Stimulated activated naive CD8-positive, alpha-beta T cell treated with anti-CD3 and anti-CD28 coated beads, Interleukin-15, Interleukin-2, amounts not matched to agents 100 ng/mL and 50 ng/mL, for 24 hours (primary cell): ENCODE measurements at regions not wholly inside any gene's neighbourhood (a gene's known extent, or its start where the extent isn't known, plus 50 kb on each side); places are given as distances from the start of the nearest gene placed in this dataset.

Experiments
- H3K27ac Mint-ChIP-seq: one replicate; pipeline ENCODE4 v1.8.0; 2021; ENCODE audit warnings: mild to moderate bottlenecking, mixed read lengths
- H3K27me3 Mint-ChIP-seq: one replicate; pipeline ENCODE4 v1.8.0; 2021; ENCODE audit warnings: mixed read lengths
- H3K36me3 Mint-ChIP-seq: one replicate; pipeline ENCODE4 v1.8.0; 2021; ENCODE audit warnings: low read depth, mixed read lengths
- H3K4me1 Mint-ChIP-seq: one replicate; pipeline ENCODE4 v1.8.0; 2021; ENCODE audit warnings: low read depth, mixed read lengths
- H3K4me3 Mint-ChIP-seq: one replicate; pipeline ENCODE4 v1.8.0; 2021; ENCODE audit warnings: mild to moderate bottlenecking, mixed read lengths
- H3K9me3 Mint-ChIP-seq: one replicate; pipeline ENCODE4 v1.8.0; 2021; ENCODE audit warnings: mixed read lengths

DNA sequence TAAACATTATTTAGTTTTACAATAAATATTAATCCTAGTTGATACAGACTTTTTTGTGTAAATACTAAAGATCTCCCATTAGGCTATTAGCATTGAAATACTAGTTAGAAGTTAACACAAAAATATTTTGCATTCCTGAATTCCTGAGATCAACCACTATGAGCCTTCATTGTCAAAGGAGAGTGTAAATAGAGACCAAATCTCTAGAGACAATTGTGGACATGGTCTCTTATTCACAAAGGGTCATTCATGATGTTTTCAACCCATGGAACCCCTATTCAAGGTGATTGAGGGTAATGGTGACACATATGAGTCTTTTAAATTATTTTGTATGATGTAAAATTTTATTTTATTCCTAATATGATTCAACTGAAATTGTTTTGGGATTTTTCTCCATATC is 1454.8 kb upstream of the LRRTM3 start:
- Mint-ChIP-seq H3K9me3 (peaks cover 30% of the 10 kb centered on the region), H3K4me3 (no peak overlapping the region), H3K27ac (no peak overlapping the region), H3K36me3 (no peaks in the 10 kb centered on the region), H3K4me1 (no peaks in the 10 kb centered on the region), H3K27me3 (no peaks in the 10 kb centered on the region)

DNA sequence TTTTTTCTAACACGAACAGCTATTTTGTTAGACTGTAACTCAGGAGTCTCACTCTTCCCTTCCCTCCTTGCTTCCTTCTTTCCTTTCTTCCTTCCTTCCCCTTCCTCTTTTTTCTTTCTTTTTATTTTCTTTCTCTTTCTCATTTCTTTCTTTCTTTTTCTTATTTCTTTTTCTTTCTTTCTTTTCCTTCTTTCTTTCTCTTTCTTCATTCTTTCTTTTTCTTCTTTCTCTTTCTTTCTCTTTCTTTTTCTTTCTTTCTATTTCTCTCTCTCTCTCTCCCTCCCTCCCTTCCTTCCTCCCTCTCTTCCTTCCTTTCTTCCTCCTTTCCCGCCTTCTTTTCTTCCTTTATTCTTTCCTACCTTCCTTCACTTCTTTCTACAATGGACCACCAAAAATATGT is 1443.0 kb upstream of the LRRTM3 start:
- peaks cover 12% of the 10 kb centered on the region for H3K9me3 Mint-ChIP-seq
- H3K4me3 Mint-ChIP-seq = no peak overlapping the region
- H3K36me3 Mint-ChIP-seq = no peaks in the 10 kb centered on the region
- H3K4me1 Mint-ChIP-seq = no peaks in the 10 kb centered on the region
- no peak overlapping the region for H3K27ac Mint-ChIP-seq
- H3K27me3 Mint-ChIP-seq = no peaks in the 10 kb centered on the region

DNA sequence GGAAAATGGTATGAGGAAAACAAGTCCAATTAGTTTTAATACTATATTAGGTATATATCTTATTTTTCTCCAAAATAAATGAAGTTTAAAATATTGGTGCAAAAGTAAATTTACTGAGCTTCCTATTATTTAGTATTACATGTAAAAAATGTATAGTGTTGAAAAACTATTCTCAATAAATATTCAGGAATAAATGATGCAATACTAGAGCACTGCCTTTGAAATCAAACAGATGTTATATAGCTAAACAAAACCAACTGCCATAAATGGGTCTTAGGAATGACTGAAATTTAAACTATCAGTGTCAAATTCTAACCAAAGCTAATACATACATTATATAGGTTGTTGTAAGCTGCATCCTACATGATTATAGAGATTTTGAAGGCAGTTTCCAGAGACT is 1434.0 kb upstream of the LRRTM3 start:
- no peaks in the 10 kb centered on the region for H3K27me3 Mint-ChIP-seq
- H3K4me1 Mint-ChIP-seq = no peaks in the 10 kb centered on the region
- H3K36me3 Mint-ChIP-seq = no peaks in the 10 kb centered on the region
- H3K27ac Mint-ChIP-seq = no peak overlapping the region
- no peak overlapping the region for H3K4me3 Mint-ChIP-seq
- peaks cover 7% of the 10 kb centered on the region for H3K9me3 Mint-ChIP-seq

DNA sequence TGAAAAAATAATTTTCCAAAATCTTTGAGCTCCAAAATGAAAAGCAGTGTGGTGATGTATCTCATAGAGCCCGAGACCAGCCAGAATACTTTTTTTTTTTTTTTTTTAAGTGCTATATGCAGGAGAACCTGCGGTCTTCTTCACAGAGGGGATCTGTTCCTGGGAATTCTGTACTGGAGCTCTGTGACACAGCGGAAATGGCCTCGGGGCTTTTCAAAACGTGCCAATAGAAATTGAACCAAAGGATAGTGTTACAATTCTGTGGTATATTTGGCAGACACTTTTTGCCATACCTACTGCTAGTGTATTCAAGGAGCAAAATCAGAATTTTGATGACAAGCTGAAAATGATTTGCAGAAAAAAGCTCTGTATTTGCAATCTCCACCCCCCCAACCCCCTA is 1429.3 kb upstream of the LRRTM3 start:
- peaks cover 3% of the 10 kb centered on the region for H3K9me3 Mint-ChIP-seq
- H3K4me3 Mint-ChIP-seq = no peak overlapping the region
- H3K36me3 Mint-ChIP-seq = no peaks in the 10 kb centered on the region
- H3K4me1 Mint-ChIP-seq = no peaks in the 10 kb centered on the region
- no peaks in the 10 kb centered on the region for H3K27me3 Mint-ChIP-seq
- H3K27ac Mint-ChIP-seq = no peak overlapping the region

DNA sequence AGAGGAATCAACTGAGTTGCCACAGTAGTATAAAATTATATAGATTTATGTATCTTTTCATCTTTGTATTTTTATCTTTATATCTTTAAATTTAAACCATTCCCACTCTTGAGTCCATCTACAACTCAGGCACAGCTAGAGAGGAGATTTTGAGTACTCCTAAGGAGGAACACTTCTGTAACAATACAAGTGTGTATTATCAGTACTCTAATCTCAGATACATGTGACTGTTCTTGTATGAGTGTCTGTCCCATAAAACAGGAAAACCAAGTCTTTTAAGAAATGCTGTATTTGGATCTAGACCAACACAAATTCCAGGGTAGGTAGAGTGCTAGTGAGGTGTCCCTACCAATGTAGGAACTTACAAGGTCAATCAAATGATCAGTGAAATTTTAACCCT is 1428.0 kb upstream of the LRRTM3 start:
- Mint-ChIP-seq H3K27me3 (no peaks in the 10 kb centered on the region), H3K36me3 (no peaks in the 10 kb centered on the region), H3K27ac (no peak overlapping the region), H3K4me1 (no peaks in the 10 kb centered on the region), H3K9me3 (peaks cover 3% of the 10 kb centered on the region), H3K4me3 (no peak overlapping the region)

DNA sequence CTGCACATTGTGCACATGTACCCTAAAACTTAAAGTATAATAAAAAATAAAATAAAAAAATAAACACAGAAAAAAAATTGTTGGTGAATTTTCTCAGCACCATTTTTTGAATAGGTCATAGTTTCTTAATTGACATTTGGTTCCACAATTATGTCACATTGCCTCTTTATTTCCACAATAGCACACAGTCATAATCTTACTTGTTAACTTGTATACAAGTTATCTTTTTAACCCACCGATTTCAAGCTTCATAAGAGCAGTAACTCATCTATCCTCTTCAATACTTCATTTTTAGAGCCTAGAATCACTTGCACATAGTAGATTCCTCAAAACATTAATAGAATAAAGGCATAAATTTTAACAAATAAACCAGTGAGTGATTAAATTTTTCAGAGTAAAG is 1425.1 kb upstream of the LRRTM3 start:
- no peaks in the 10 kb centered on the region for H3K36me3 Mint-ChIP-seq
- H3K27ac Mint-ChIP-seq = no peak overlapping the region
- H3K4me1 Mint-ChIP-seq = no peaks in the 10 kb centered on the region
- H3K27me3 Mint-ChIP-seq = no peaks in the 10 kb centered on the region
- H3K9me3 Mint-ChIP-seq = peaks cover 2% of the 10 kb centered on the region
- H3K4me3 Mint-ChIP-seq = no peak overlapping the region

DNA sequence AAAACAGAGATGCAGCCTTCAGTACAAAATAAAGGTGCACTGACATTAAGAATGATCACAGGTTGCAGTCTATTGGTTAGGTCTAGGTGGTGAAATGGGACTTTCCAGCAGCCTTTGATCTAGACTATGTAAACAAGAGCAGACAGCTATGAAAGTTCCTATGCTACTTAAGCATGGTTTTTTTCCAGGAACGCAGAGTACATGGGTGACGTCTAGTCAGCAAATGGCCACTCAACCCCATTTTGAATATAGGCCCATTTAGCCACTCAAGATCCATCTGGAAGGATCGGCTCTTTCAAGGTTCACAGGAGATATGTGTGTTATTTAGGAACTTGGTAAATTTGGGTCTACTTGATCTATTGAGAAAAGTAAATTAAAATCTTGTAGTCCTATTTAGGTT is 1424.6 kb upstream of the LRRTM3 start:
- no peak overlapping the region for H3K4me3 Mint-ChIP-seq
- no peaks in the 10 kb centered on the region for H3K36me3 Mint-ChIP-seq
- H3K27ac Mint-ChIP-seq = no peak overlapping the region
- peaks cover 4% of the 10 kb centered on the region for H3K9me3 Mint-ChIP-seq
- no peaks in the 10 kb centered on the region for H3K27me3 Mint-ChIP-seq
- H3K4me1 Mint-ChIP-seq = no peaks in the 10 kb centered on the region

DNA sequence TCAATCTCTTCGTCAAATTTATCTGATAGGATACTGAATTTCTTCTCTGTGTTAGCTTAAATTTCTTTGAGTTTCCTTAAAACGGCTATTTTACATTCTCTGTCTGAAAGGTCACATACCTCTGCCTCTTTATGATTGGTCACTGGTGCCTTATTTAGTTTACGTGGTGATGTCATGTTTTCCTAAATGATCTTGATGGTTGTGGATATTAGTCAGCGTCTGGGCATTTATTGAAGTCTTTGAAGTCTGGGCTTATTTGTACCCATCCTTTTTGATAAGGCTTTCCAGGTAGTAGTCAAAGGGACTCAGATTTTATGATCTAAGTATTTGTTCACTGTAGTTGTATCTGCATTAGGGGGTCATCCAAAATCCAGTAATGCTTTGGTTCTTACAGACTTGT is 1407.5 kb upstream of the LRRTM3 start:
- Mint-ChIP-seq H3K36me3 (no peaks in the 10 kb centered on the region), H3K4me1 (no peaks in the 10 kb centered on the region), H3K27ac (no peak overlapping the region), H3K9me3 (peaks cover 7% of the 10 kb centered on the region), H3K4me3 (no peak overlapping the region), H3K27me3 (no peaks in the 10 kb centered on the region)

DNA sequence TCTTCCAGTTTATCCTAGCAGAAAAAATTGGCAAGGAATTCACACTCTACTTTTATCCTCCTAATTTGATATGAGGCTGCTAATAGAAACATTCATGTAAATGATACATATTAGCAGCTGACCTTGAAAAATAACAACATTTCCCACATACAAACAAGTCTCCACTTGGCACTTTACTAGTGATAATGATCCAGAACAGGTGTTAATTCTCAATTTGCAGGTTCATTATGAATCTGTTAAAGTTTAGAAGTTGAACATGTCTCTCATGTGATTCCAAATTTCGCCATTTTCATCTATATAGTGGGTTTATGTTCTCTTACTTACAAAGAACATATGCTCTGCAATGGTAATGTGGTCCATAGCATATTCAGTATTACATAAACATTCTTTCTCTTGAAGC is 1396.8 kb upstream of the LRRTM3 start:
- H3K36me3 Mint-ChIP-seq = no peaks in the 10 kb centered on the region
- no peaks in the 10 kb centered on the region for H3K4me1 Mint-ChIP-seq
- H3K27me3 Mint-ChIP-seq = no peaks in the 10 kb centered on the region
- peaks cover 13% of the 10 kb centered on the region for H3K9me3 Mint-ChIP-seq
- no peak overlapping the region for H3K27ac Mint-ChIP-seq
- no peak overlapping the region for H3K4me3 Mint-ChIP-seq

DNA sequence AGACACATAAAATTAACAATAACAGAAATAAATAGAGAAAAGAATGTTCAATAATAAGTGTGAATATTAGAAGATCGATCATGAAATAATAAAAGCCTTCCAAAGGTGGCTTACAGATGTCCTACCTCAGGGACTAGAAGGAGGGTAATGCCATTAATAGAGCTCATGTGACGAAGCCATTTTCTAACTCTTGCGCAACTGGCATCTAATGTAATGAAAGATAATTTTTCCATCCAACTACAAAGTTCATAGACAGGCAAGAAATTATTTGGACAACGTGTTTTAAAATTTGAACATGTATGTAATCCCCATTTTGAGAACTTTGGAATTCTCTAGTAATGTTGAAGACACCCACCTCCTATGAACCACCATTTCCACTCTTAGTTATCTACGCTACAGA is 1394.3 kb upstream of the LRRTM3 start:
- Mint-ChIP-seq H3K4me3 (no peak overlapping the region), H3K36me3 (no peaks in the 10 kb centered on the region), H3K9me3 (peaks cover 13% of the 10 kb centered on the region), H3K27me3 (no peaks in the 10 kb centered on the region), H3K4me1 (no peaks in the 10 kb centered on the region), H3K27ac (no peak overlapping the region)

DNA sequence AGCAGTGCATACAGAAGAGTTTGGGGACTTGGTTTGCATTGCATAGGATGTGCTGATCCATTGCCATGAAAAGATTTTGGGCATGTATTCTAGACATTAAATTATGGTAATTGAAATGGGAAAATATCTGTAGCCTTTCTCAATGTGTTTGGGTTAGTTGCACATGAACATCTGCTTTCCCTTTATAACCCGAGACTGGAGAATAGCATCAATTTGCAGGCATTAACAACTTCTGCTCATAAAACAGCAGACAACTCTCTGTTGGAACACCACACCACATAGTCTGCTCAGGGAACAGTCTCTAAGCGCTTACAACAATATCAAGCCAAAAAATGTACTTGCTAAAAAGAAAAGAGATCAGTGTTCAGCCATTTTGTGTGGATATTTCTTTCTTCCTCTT is 1391.1 kb upstream of the LRRTM3 start:
- H3K4me1 Mint-ChIP-seq = no peaks in the 10 kb centered on the region
- no peak overlapping the region for H3K4me3 Mint-ChIP-seq
- peaks cover 7% of the 10 kb centered on the region for H3K9me3 Mint-ChIP-seq
- no peaks in the 10 kb centered on the region for H3K27me3 Mint-ChIP-seq
- H3K36me3 Mint-ChIP-seq = no peaks in the 10 kb centered on the region
- no peak overlapping the region for H3K27ac Mint-ChIP-seq

DNA sequence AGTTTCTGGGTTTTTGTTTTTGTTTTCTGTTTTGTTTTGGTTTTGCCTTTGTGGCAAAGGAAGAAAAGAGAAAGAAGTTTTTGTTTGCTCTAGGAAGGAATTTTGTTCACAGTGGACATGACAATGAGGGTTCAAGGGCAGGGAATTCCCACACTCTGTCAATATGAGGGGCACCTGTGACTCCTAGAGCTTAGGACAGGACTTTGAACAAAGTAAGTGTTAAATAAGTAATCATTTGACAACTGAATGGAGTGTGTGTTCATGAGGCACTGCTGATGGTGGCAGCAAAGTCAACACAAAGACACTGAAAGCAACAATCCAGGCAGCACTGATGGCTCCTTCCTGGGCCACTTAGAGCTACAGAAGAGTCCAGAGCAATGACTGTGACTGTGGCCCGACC is 1381.1 kb upstream of the LRRTM3 start:
- H3K36me3 Mint-ChIP-seq = no peaks in the 10 kb centered on the region
- no peaks in the 10 kb centered on the region for H3K4me1 Mint-ChIP-seq
- H3K4me3 Mint-ChIP-seq = no peak overlapping the region
- no peaks in the 10 kb centered on the region for H3K27me3 Mint-ChIP-seq
- H3K27ac Mint-ChIP-seq = no peak overlapping the region
- peaks cover 3% of the 10 kb centered on the region for H3K9me3 Mint-ChIP-seq

DNA sequence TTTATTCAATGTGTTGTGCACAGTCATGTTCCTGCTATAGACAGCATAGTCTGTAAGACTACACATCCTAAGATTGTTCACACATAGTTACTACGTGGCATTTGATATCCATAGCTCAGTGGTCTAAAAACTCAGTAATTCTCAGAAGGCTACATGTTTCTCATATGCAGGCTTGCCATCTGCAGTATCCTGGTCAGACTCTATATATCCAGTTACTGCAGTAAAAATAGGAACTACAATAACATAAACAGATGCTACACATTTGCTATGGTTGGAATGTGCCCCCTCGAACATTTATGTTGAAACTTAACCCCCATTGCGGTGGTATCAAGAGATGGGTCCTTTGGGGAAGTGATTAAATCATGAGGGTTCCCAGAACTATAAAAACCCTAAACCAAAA is 1377.8 kb upstream of the LRRTM3 start:
- H3K4me3 Mint-ChIP-seq = no peak overlapping the region
- H3K27ac Mint-ChIP-seq = no peak overlapping the region
- H3K4me1 Mint-ChIP-seq = no peaks in the 10 kb centered on the region
- no peaks in the 10 kb centered on the region for H3K27me3 Mint-ChIP-seq
- no peaks in the 10 kb centered on the region for H3K9me3 Mint-ChIP-seq
- no peaks in the 10 kb centered on the region for H3K36me3 Mint-ChIP-seq

DNA sequence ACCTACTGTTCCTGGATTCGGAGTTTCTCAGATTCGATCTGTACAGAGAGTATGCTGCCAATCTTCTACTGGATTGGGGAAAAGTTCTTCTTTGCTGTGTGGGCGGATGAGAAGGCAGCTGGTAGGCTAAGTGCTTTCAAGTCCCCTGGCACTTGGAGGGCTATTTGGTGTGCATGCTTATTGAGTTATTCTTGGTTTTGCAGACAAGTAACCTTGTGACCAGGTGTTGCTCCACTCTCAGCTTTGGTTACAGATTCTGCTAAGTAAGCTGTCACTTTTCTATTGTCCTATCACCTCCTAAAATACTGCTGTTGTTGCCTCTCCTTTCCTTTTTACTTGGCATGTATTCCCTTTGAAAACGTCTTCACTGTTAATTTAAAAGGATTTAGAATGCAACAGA is 1375.1 kb upstream of the LRRTM3 start:
- no peaks in the 10 kb centered on the region for H3K27me3 Mint-ChIP-seq
- H3K4me3 Mint-ChIP-seq = no peak overlapping the region
- no peaks in the 10 kb centered on the region for H3K4me1 Mint-ChIP-seq
- H3K36me3 Mint-ChIP-seq = no peaks in the 10 kb centered on the region
- H3K27ac Mint-ChIP-seq = no peak overlapping the region
- peaks cover 3% of the 10 kb centered on the region for H3K9me3 Mint-ChIP-seq

DNA sequence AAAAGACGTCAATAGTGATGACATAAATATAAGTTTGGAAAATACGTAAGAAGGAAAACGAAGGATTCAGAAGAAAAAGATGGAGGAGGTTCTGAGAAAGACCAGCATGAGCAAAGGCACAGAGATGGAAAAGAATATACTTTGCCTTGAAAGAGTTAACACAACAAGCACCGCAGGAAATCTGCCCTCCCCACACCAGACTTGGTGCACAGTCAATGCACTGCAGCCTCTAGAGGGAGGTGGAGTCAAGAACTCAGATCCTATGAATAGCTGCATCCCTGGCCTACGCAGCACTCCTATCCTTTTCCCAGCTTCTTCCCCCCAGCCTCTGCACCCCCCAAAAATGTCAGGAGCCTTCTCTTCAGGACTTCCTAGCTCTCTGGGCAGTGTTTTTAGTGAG is 1370.6 kb upstream of the LRRTM3 start:
- Mint-ChIP-seq H3K27me3 (no peaks in the 10 kb centered on the region), H3K9me3 (peaks cover 3% of the 10 kb centered on the region)

DNA sequence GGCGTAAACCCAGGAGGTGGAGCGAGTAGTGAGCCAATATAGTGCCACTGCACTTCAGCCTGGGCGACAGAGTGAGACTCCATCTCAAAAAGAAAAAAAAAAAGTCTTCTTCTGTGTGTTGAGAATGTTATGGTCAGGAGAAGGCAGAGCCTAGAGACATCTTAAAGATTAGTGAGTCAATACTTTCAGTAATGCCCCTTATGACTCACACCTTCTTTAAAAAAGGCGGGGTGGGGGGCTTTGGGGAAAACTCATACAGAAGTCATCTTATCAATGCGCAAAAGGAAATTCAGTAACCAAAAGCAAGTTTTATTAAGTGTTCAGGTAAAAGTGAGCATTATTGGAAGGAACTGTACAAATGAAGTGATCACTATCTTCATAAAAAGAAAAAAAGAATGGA is 1369.8 kb upstream of the LRRTM3 start:
- Mint-ChIP-seq H3K27ac (no peak overlapping the region), H3K4me1 (no peaks in the 10 kb centered on the region), H3K4me3 (no peak overlapping the region), H3K27me3 (no peaks in the 10 kb centered on the region), H3K9me3 (peaks cover 3% of the 10 kb centered on the region), H3K36me3 (no peaks in the 10 kb centered on the region)

More for the DNA sequence above, 1370.6 kb upstream of the LRRTM3 start:
- H3K4me3 Mint-ChIP-seq = no peak overlapping the region
- no peak overlapping the region for H3K27ac Mint-ChIP-seq
- H3K36me3 Mint-ChIP-seq = no peaks in the 10 kb centered on the region
- H3K4me1 Mint-ChIP-seq = no peaks in the 10 kb centered on the region

DNA sequence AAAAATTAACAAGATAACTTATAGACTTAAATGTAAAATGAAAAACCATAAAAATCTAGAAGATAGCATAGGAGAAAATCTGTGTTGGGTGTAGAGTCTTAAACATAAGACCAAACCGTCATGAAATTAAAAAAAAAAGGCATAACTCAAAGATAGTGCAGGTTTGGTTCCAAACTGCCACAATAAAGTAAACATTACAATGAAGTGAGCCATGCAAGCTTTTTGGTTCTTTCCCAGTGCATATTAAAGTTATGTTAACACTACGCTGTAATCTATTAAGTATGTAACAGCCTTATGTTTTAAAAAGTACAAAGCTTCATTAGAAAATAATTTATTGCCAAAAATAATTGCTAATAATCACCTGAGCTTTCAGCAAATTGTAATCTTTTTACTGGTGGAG is 1366.5 kb upstream of the LRRTM3 start:
- Mint-ChIP-seq H3K36me3 (no peaks in the 10 kb centered on the region), H3K4me3 (no peak overlapping the region), H3K27me3 (no peaks in the 10 kb centered on the region), H3K27ac (no peak overlapping the region), H3K4me1 (no peaks in the 10 kb centered on the region), H3K9me3 (peaks cover 3% of the 10 kb centered on the region)
